HS-5 (cell line): ENCODE measurements at regions not wholly inside any gene's neighbourhood (a gene's known extent, or its start where the extent isn't known, plus 50 kb on each side); places are given as distances from the start of the nearest gene placed in this dataset.

Source experiments
- DNase-seq: peaks from one replicate; pipeline ENCODE4 v3.0.0-alpha.2; 2012; ENCODE audit warnings: low read depth

- no peak for DNase-seq
These were observed 739.4 kb downstream of the LIG4 start for GRCh38 chr13:107475753-107476453.

- DNase-seq, result no peak
These were observed 742.1 kb downstream of the LIG4 start for GRCh38 chr13:107473253-107473652.

- DNase-seq, result no peak
These were observed 748.8 kb downstream of the LIG4 start for GRCh38 chr13:107466326-107467099.

- no peak for DNase-seq
These were observed 752.8 kb downstream of the LIG4 start for GRCh38 chr13:107462501-107462900.

GRCh38 chr13:107461751-107462150, 753.6 kb downstream of the LIG4 start:
- no peak for DNase-seq

GRCh38 chr13:107459430-107459829, 755.9 kb downstream of the LIG4 start:
- no peak for DNase-seq

GRCh38 chr13:107458269-107458668, 757.1 kb downstream of the LIG4 start:
- no peak for DNase-seq

GRCh38 chr13:107457686-107458085, 757.6 kb downstream of the LIG4 start:
- no peak for DNase-seq

- DNase-seq, result no peak
These were observed 758.9 kb downstream of the LIG4 start for GRCh38 chr13:107456431-107456830.

GRCh38 chr13:107452833-107453232, 762.5 kb downstream of the LIG4 start:
- no peak for DNase-seq

GRCh38 chr13:107450931-107451330, 764.4 kb downstream of the LIG4 start:
- no peak for DNase-seq

- DNase-seq, result no peak
These were observed 764.9 kb downstream of the LIG4 start for GRCh38 chr13:107450431-107450830.

- no peak for DNase-seq
These were observed 767.7 kb downstream of the LIG4 start for GRCh38 chr13:107447591-107447990.

GRCh38 chr13:107441279-107441678, 774.1 kb downstream of the LIG4 start:
- DNase-seq, result no peak

- DNase-seq, result no peak
These were observed 777.1 kb downstream of the LIG4 start for GRCh38 chr13:107438251-107438650.

- no peak for DNase-seq
These were observed 781.0 kb downstream of the LIG4 start for GRCh38 chr13:107434347-107434746.

GRCh38 chr13:107427536-107427935, 787.8 kb downstream of the LIG4 start:
- DNase-seq, result no peak

- no peak for DNase-seq
These were observed 792.9 kb downstream of the LIG4 start for GRCh38 chr13:107422421-107422820.

GRCh38 chr13:107421951-107422350, 793.4 kb downstream of the LIG4 start:
- no peak for DNase-seq

- DNase-seq, result no peak
These were observed 794.3 kb downstream of the LIG4 start for GRCh38 chr13:107421028-107421427.

GRCh38 chr13:107413005-107413404, 802.3 kb downstream of the LIG4 start:
- DNase-seq, result no peak

- DNase-seq, result no peak
These were observed 808.3 kb downstream of the LIG4 start for GRCh38 chr13:107407074-107407473.

GRCh38 chr13:107395927-107396662, 819.2 kb downstream of the LIG4 start:
- DNase-seq, result no peak
